Large intestine (tissue), 3 donors: ENCODE measurements at regions not wholly inside any gene's neighbourhood (a gene's known extent, or its start where the extent isn't known, plus 50 kb on each side); places are given as distances from the start of the nearest gene placed in this dataset.

Experiments used
- DNase-seq, 2 donors: peaks; one replicate each; pipeline versions ENCODE4 v3.0.0 to v3.0.0-alpha.2; 2013
- H3K27ac ChIP-seq: one replicate; pipeline ENCODE4 v1.5.1; 2013; ENCODE audit warnings: low read length
- H3K27me3 ChIP-seq: 2 replicates; pipeline ENCODE4 v1.6.1; 2013; ENCODE audit warnings: low read length; ENCODE audit not compliant: control insufficient read depth, insufficient read depth
- H3K36me3 ChIP-seq: 2 replicates; pipeline ENCODE4 v1.6.1; 2013; ENCODE audit warnings: low read length; ENCODE audit not compliant: control insufficient read depth, insufficient read depth
- H3K4me1 ChIP-seq: one replicate; pipeline ENCODE4 v1.6.1; 2013; ENCODE audit warnings: low read length; ENCODE audit not compliant: control insufficient read depth, insufficient read depth
- H3K4me3 ChIP-seq: one replicate; pipeline ENCODE4 v1.5.1; 2013; ENCODE audit warnings: low read length
- H3K9me3 ChIP-seq: one replicate; pipeline ENCODE4 v1.6.1; 2013; ENCODE audit warnings: mild to moderate bottlenecking, low read depth, low read length, moderate library complexity; ENCODE audit not compliant: control insufficient read depth
- WGBS: methylation state at CpG from one replicate; pipeline ENCODE4 v1.1.5; 2013; ENCODE audit warnings: low lambda C conversion rate; ENCODE audit not compliant: insufficient coverage; 5-methylcytosine and 5-hydroxymethylcytosine counted together

DNA sequence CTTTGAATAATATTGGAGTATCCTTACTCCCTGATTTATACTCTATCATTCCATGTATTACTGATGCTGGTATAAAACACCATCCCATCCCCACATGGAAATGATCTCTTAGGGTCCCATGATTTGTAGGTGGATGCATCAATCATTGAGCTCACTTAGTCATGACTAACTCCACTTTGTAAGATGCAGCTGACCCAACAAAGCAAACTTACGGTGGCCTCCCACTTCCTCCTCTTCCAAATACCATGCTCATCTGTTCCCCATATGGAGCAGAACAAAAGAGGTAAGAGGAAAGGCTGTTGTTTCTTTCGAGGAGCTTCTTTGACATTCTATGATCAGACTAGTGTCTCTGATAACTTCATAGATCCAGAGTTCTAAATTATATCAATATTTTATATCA, 640.2 kb upstream of the SLC39A10 start:
- Histone ChIP-seq H3K27ac (no peak overlapping the region), H3K4me3 (no peak overlapping the region), H3K36me3 (no peaks in the 10 kb centered on the region), H3K4me1 (no peaks in the 10 kb centered on the region), H3K27me3 (no peaks in the 10 kb centered on the region), H3K9me3 (no peaks in the 10 kb centered on the region)
- DNase-seq, result no peak
- WGBS, result 70% methylated on average over 2 of the region's 2 CpGs

DNA sequence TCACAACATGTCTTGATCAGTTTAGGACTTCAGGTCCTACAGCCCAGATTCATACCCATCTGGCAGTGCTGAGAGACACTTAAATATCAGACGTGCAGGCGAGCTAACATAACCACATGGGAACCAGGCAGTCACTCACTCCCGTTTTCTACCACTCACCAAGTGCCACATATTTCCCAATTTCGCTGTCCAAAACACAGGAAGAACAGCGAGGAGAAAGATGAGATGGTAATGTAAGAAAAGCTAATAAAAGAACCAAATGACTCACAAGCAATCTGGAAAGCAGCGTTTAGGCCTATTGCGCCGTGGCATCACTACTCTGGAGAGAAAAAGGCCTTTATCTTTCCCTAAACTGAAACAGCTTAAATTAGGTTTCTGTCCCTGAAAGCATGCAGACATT, 647.8 kb upstream of the SLC39A10 start:
- no peak overlapping the region for H3K4me3 ChIP-seq
- no peaks in the 10 kb centered on the region for H3K36me3 ChIP-seq
- no peak for DNase-seq
- H3K27me3 ChIP-seq, result no peaks in the 10 kb centered on the region
- WGBS, result no CpG with 5 or more reads among the region's 8 CpGs
- no peaks in the 10 kb centered on the region for H3K4me1 ChIP-seq
- H3K9me3 ChIP-seq, result no peaks in the 10 kb centered on the region
- no peak overlapping the region for H3K27ac ChIP-seq

DNA sequence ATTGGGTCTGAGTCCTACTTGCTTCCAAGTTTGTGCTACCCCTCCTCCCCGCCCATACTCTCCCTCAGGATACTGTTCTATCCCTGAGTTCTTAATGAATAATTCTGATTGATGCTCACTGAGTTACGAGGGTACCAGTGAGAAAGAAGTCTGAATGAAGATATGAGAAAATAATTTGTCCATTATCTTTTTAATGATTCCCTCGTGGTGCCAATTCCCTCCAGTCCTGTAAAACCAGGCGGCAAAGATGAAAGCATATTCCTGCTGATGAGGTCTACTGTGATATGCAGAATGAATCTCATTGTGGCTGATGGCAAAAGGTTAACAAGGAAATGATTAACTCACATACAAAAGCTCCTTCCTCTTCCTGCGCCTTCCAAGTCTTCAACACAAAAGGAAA, 650.2 kb upstream of the SLC39A10 start:
- 70% methylated on average over 3 of the region's 5 CpGs for WGBS
- Histone ChIP-seq H3K4me1 (no peaks in the 10 kb centered on the region), H3K27ac (no peak overlapping the region), H3K9me3 (no peaks in the 10 kb centered on the region), H3K36me3 (no peaks in the 10 kb centered on the region), H3K4me3 (no peak overlapping the region), H3K27me3 (no peaks in the 10 kb centered on the region)
- no peak for DNase-seq

DNA sequence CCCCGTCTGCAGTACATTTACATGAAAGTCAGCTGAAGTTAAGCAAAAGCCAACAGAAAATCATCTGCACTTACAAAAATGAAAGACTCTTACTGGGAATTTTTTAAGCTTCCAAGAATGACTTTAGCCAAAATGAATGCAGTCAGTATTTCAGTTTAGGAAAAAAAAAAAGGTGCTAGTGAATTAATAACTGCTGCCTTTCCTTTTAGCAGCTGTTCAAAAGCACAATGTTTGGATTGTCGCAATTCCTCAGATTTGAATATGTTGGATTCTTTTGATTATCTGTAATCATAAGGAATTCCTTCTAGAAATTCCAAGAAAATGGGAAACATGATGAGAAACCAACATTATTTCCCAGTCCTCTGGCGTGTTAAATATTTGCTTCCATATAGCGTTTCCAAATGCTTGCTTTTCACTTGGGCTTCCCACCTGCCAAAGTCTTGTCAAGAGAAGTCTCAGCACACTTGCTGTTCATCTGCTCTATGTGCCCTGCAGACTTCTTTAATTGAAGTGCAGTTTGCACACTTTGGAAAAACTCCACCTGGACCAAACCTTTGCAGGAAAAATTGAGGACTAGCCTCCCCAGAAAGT, 653.0 kb upstream of the SLC39A10 start:
- no peak overlapping the region for H3K27ac ChIP-seq
- H3K36me3 ChIP-seq, result no peaks in the 10 kb centered on the region
- no peaks in the 10 kb centered on the region for H3K27me3 ChIP-seq
- H3K4me1 ChIP-seq, result no peaks in the 10 kb centered on the region
- no peak for DNase-seq
- WGBS, result 100% methylated on average over 1 of the region's 4 CpGs
- no peak overlapping the region for H3K4me3 ChIP-seq
- no peaks in the 10 kb centered on the region for H3K9me3 ChIP-seq

DNA sequence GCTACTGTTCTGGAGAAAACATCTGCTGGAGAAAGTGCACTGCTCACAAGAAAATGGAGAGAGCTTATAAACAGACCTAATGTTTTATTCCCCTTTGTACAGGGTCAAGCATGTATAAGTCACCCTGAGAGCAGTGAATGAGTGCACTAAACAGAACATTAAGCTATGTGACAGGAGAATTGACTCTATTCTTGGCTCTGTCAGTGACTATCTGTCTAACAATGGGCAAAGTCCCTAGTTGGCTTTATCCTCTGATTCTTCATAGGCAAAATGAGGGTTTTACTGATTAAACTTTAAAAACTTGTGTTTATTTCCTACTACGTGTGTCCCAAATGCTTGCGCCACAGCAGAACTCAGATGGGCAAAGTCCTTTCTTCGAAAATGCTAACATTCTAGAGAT, 655.1 kb upstream of the SLC39A10 start:
- H3K4me1 ChIP-seq, result no peaks in the 10 kb centered on the region
- no peaks in the 10 kb centered on the region for H3K36me3 ChIP-seq
- no peaks in the 10 kb centered on the region for H3K9me3 ChIP-seq
- H3K4me3 ChIP-seq, result no peak overlapping the region
- WGBS, result 81% methylated on average over 3 of the region's 3 CpGs
- DNase-seq, result no peak
- H3K27ac ChIP-seq, result no peak overlapping the region
- H3K27me3 ChIP-seq, result no peaks in the 10 kb centered on the region

DNA sequence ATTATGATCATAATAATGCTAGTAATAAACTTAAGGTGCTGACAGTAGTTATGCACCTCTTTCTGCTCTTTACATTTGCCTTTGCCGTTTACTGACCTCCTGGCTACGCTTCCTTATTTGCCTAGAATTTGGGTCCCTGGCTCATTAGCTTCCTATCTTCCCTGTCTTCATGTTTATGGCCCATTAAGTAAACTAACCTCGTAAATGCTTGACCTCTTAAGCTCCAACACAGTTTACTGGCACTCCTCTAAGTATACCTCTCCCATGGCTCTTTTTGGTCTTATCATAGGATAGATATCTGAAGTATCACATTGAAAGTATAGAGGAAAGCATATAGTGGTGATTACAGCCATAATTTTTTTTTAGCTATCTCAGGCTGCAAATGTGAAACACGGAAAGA, 657.3 kb upstream of the SLC39A10 start:
- Histone ChIP-seq H3K9me3 (no peaks in the 10 kb centered on the region), H3K27me3 (no peaks in the 10 kb centered on the region), H3K27ac (no peak overlapping the region), H3K36me3 (no peaks in the 10 kb centered on the region), H3K4me3 (no peak overlapping the region), H3K4me1 (no peaks in the 10 kb centered on the region)
- 0% methylated on average over 2 of the region's 4 CpGs for WGBS
- DNase-seq, result no peak

DNA sequence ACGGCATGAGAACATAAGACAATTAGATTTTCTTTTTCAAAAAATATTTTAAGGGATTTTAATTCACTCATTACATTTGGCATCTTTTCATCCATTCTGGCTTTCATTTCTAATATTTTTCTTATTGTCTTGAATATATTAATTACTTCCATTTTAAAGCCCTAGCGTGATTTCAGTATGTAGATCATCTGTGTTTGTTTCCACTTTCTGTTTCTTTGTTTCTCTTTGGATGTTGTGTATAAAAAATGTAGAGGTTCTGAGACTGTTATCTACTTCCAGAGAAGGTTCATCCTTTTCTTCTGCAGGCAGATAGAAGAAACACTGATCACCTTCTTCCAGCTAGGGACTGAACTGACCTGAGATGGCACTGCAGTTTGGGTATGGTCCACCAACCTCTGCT, 664.4 kb upstream of the SLC39A10 start:
- H3K36me3 ChIP-seq, result no peaks in the 10 kb centered on the region

DNA sequence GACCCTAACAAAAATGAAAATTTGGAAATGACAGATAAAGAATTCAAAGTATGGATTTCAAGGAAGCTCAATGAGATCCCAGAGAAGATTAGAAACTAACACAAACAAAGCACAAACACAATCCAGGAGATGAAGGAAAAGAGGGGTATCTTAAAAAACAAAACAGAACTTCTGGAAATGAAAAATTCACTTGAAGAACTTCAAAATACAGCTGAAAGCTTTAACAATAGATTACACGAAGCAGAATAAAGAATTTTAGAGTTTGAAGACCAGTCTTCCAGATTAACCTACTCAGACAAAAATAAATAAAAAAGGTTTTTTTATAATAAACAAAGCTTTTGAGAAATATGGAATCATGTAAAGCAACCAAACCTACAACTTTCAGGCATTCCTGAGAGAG, 671.8 kb upstream of the SLC39A10 start:
- DNase-seq, result no peak
- Histone ChIP-seq H3K9me3 (peaks cover 13% of the 10 kb centered on the region), H3K36me3 (no peaks in the 10 kb centered on the region), H3K27me3 (no peaks in the 10 kb centered on the region), H3K27ac (no peak overlapping the region), H3K4me1 (no peaks in the 10 kb centered on the region), H3K4me3 (no peak overlapping the region)
- WGBS, result 67% methylated on average over 1 of the region's 1 CpG

More for the DNA sequence above, 664.4 kb upstream of the SLC39A10 start:
- Histone ChIP-seq H3K9me3 (no peaks in the 10 kb centered on the region), H3K27ac (no peak overlapping the region), H3K27me3 (no peaks in the 10 kb centered on the region), H3K4me1 (no peaks in the 10 kb centered on the region), H3K4me3 (no peak overlapping the region)
- WGBS, result 75% methylated on average over 2 of the region's 2 CpGs
- DNase-seq, result no peak

DNA sequence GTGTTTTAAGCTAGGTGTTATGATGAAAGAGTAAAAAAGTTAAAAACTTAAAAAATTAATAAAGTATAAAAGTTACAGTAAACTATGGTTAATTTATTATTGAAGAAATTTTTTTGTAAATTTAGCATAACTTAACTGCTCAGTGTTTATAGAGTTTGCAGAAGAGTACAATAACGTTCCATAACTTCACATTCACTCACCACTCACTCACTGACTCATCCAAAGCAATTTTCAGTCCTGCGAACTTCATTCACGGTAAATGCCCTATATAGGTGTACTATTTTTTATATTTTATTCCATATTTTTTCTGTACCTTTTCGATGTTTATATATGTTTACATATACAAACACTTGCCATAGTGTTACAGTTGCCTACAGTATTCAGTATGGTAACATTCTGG, 694.8 kb upstream of the SLC39A10 start:
- DNase-seq, result no peak
- Histone ChIP-seq H3K27me3 (no peaks in the 10 kb centered on the region), H3K36me3 (no peaks in the 10 kb centered on the region), H3K27ac (no peak overlapping the region), H3K4me1 (no peaks in the 10 kb centered on the region), H3K9me3 (no peaks in the 10 kb centered on the region), H3K4me3 (no peak overlapping the region)
- 86% methylated on average over 2 of the region's 4 CpGs for WGBS

DNA sequence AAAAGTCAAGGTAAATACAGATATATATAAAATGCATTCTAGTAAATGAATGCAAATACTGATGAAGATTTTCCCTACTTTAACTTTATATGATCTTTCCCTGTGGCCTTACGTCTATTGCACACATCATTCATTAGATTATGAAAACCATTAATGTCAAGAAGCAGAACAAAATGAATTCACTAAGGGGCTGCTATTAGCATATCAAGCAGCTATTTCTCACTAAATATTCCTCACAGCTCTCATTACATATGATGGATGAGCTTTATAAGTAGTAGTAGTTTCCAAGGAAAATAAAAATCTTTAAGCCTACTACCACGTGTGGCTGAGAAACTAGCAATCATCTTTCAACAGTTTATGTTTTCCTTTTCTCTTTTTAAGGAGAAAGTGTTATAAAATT, 702.8 kb upstream of the SLC39A10 start:
- H3K9me3 ChIP-seq, result no peaks in the 10 kb centered on the region
- H3K4me1 ChIP-seq, result no peaks in the 10 kb centered on the region
- H3K36me3 ChIP-seq, result no peaks in the 10 kb centered on the region
- no peaks in the 10 kb centered on the region for H3K27me3 ChIP-seq
- DNase-seq, result no peak
- 100% methylated on average over 1 of the region's 2 CpGs for WGBS
- H3K27ac ChIP-seq, result no peak overlapping the region
- H3K4me3 ChIP-seq, result no peak overlapping the region

DNA sequence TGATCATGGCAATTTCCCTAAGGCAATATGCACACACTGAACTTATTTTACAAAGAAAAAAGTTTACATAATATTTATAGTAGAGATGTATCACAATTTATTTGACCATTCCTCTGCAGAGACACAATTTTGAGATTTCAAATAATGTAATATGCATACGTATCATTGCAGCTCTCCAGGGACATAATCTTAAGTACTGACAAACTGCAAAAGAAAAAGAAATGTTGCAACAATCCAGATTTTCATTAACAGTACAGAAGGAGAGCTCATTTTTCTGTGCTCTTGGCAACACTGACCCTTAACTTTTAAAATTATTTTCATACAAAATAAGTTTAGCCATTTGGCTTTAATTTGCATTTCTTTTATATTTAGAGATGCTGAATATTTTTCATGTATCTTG, 710.2 kb upstream of the SLC39A10 start:
- H3K4me1 ChIP-seq, result no peaks in the 10 kb centered on the region
- no peak for DNase-seq
- no peaks in the 10 kb centered on the region for H3K36me3 ChIP-seq
- no peaks in the 10 kb centered on the region for H3K27me3 ChIP-seq
- H3K27ac ChIP-seq, result no peak overlapping the region
- H3K9me3 ChIP-seq, result no peaks in the 10 kb centered on the region
- no peak overlapping the region for H3K4me3 ChIP-seq
- 100% methylated on average over 1 of the region's 1 CpG for WGBS
